Spinal cord (tissue), 9 donors: ENCODE measurements at regions not wholly inside any gene's neighbourhood (a gene's known extent, or its start where the extent isn't known, plus 50 kb on each side); places are given as distances from the start of the nearest gene placed in this dataset.
A peak's percentile ranks its signal among the peaks of the same experiment; 100 is the strongest.

ENCODE experiments used
- DNase-seq, 6 donors: peaks; one replicate each; pipeline versions ENCODE4 v3.0.0 to v3.0.0-alpha.2; 2013 to 2015; ENCODE audit warnings: low spot score in 6 of 6, low read depth in 4 of 6
- H3K27ac ChIP-seq: one replicate; pipeline ENCODE4 v1.5.1; 2013; ENCODE audit warnings: low read depth, low read length, control low read depth
- H3K27me3 ChIP-seq: one replicate; pipeline ENCODE4 v1.6.1; 2013; ENCODE audit warnings: low read length; ENCODE audit not compliant: control insufficient read depth, insufficient read depth
- H3K36me3 ChIP-seq: one replicate; pipeline ENCODE4 v1.6.1; 2013; ENCODE audit warnings: low read length; ENCODE audit not compliant: control insufficient read depth, insufficient read depth
- H3K4me1 ChIP-seq: one replicate; pipeline ENCODE4 v1.6.1; 2013; ENCODE audit warnings: low read length; ENCODE audit not compliant: control insufficient read depth, insufficient read depth
- H3K4me3 ChIP-seq: one replicate; pipeline ENCODE4 v1.5.1; 2013; ENCODE audit warnings: low read depth, low read length, control low read depth
- H3K9me3 ChIP-seq: one replicate; pipeline ENCODE4 v1.6.1; 2013; ENCODE audit warnings: low read length; ENCODE audit not compliant: control insufficient read depth, insufficient read depth
- WGBS: methylation state at CpG from one replicate; pipeline ENCODE4 v1.1.5; 2013; ENCODE audit warnings: missing lambda C conversion rate; ENCODE audit not compliant: insufficient coverage; 5-methylcytosine and 5-hydroxymethylcytosine counted together
- donor health status: healthy.

- H3K9me3 ChIP-seq: no peaks in the 10 kb centered on the region
- no peaks in the 10 kb centered on the region for H3K36me3 ChIP-seq
- H3K4me1 ChIP-seq: peaks cover 15% of the 10 kb centered on the region
- no peak for DNase-seq
- H3K27me3 ChIP-seq: no peaks in the 10 kb centered on the region
- 69% methylated on average over 7 of the region's 9 CpGs for WGBS
- no peak overlapping the region for H3K4me3 ChIP-seq
- H3K27ac ChIP-seq: no peak overlapping the region
These were observed 90.1 kb upstream of the NEURL1B start for GRCh38 chr5:172550996-172551395.

GRCh38 chr5:172550096-172550765 lies 90.8 kb upstream of the NEURL1B start:
- WGBS: 71% methylated on average over 5 of the region's 9 CpGs
- Histone ChIP-seq H3K27ac (no peak overlapping the region), H3K4me1 (peaks cover 20% of the 10 kb centered on the region), H3K27me3 (no peaks in the 10 kb centered on the region), H3K9me3 (no peaks in the 10 kb centered on the region), H3K36me3 (no peaks in the 10 kb centered on the region), H3K4me3 (no peak overlapping the region)
- no peak for DNase-seq

GRCh38 chr5:172549696-172550095 lies 91.4 kb upstream of the NEURL1B start:
- Histone ChIP-seq H3K27me3 (no peaks in the 10 kb centered on the region), H3K9me3 (no peaks in the 10 kb centered on the region), H3K36me3 (no peaks in the 10 kb centered on the region), H3K4me1 (peaks cover 25% of the 10 kb centered on the region), H3K4me3 (no peak overlapping the region), H3K27ac (no peak overlapping the region)
- WGBS: 80% methylated on average over 13 of the region's 13 CpGs
- peak in 1 of 6 donors; percentile 50 for DNase-seq

- H3K27ac ChIP-seq: no peak overlapping the region
- DNase-seq: no peak
- 71% methylated on average over 13 of the region's 14 CpGs for WGBS
- H3K9me3 ChIP-seq: no peaks in the 10 kb centered on the region
- no peaks in the 10 kb centered on the region for H3K27me3 ChIP-seq
- H3K4me3 ChIP-seq: no peak overlapping the region
- no peaks in the 10 kb centered on the region for H3K36me3 ChIP-seq
- H3K4me1 ChIP-seq: peaks cover 27% of the 10 kb centered on the region
These were observed 91.9 kb upstream of the NEURL1B start for GRCh38 chr5:172548981-172549687.

- no peaks in the 10 kb centered on the region for H3K27me3 ChIP-seq
- H3K36me3 ChIP-seq: no peaks in the 10 kb centered on the region
- H3K4me3 ChIP-seq: no peak overlapping the region
- WGBS: 45% methylated on average over 5 of the region's 6 CpGs
- no peak overlapping the region for H3K27ac ChIP-seq
- DNase-seq: no peak
- peaks cover 24% of the 10 kb centered on the region for H3K4me1 ChIP-seq
- H3K9me3 ChIP-seq: no peaks in the 10 kb centered on the region
These were observed 92.7 kb upstream of the NEURL1B start for GRCh38 chr5:172548311-172548731.

- Histone ChIP-seq H3K27me3 (no peaks in the 10 kb centered on the region), H3K36me3 (no peaks in the 10 kb centered on the region), H3K4me3 (no peak overlapping the region), H3K9me3 (no peaks in the 10 kb centered on the region), H3K4me1 (peaks cover 24% of the 10 kb centered on the region), H3K27ac (no peak overlapping the region)
- no peak for DNase-seq
- 93% methylated on average over 2 of the region's 5 CpGs for WGBS
These were observed 91.9 kb upstream of the SH3PXD2B start for GRCh38 chr5:172546196-172546595.

- Histone ChIP-seq H3K9me3 (no peaks in the 10 kb centered on the region), H3K27ac (no peak overlapping the region), H3K4me1 (peaks cover 22% of the 10 kb centered on the region), H3K4me3 (no peak overlapping the region), H3K27me3 (no peaks in the 10 kb centered on the region), H3K36me3 (no peaks in the 10 kb centered on the region)
- DNase-seq: no peak
- WGBS: 52% methylated on average over 2 of the region's 9 CpGs
These were observed 91.0 kb upstream of the SH3PXD2B start for GRCh38 chr5:172545291-172545801.

GRCh38 chr5:172544371-172545095 lies 90.2 kb upstream of the SH3PXD2B start:
- no peaks in the 10 kb centered on the region for H3K9me3 ChIP-seq
- no peak overlapping the region for H3K27ac ChIP-seq
- H3K27me3 ChIP-seq: no peaks in the 10 kb centered on the region
- DNase-seq: peak in 3 of 6 donors; percentile 17 to 55 (median 53)
- no peaks in the 10 kb centered on the region for H3K36me3 ChIP-seq
- WGBS: 44% methylated on average over 2 of the region's 6 CpGs
- no peak overlapping the region for H3K4me3 ChIP-seq
- H3K4me1 ChIP-seq: peaks cover 20% of the 10 kb centered on the region

- Histone ChIP-seq H3K9me3 (no peaks in the 10 kb centered on the region), H3K27ac (no peak overlapping the region), H3K27me3 (no peaks in the 10 kb centered on the region), H3K36me3 (no peaks in the 10 kb centered on the region), H3K4me1 (peaks cover 15% of the 10 kb centered on the region), H3K4me3 (no peak overlapping the region)
- DNase-seq: no peak
- WGBS: 93% methylated on average over 7 of the region's 11 CpGs
These were observed 89.4 kb upstream of the SH3PXD2B start for GRCh38 chr5:172543484-172544298.
